NCI-H1417 treated with DMSO at 0.1 percent for 48 hours (cell line): ENCODE measurements at regions not wholly inside any gene's neighbourhood (a gene's known extent, or its start where the extent isn't known, plus 50 kb on each side); places are given as distances from the start of the nearest gene placed in this dataset.
"Not testable (repeated sequence)": the region's sequence is repeated elsewhere in the genome, so short reads cannot be mapped to it uniquely, and the experiment has no call there.

Experiments used
- DNase-seq: peaks from one replicate; lab custom pipeline; 2025; lab: John Stamatoyannopoulos, UW

- DNase-seq: no peak
These were observed 51.9 kb upstream of the PTPRJ start for GRCh38 chr11:47928426-47928825.

GRCh38 chr11:47924184-47924691 is 56.1 kb upstream of the PTPRJ start:
- DNase-seq: no peak

- no peak for DNase-seq
These were observed 56.7 kb upstream of the PTPRJ start for GRCh38 chr11:47923667-47924066.

- DNase-seq: not testable (repeated sequence)
These were observed 59.2 kb upstream of the PTPRJ start for GRCh38 chr11:47921080-47921555.

- no peak for DNase-seq
These were observed 61.4 kb upstream of the PTPRJ start for GRCh38 chr11:47918882-47919495.

- no peak for DNase-seq
These were observed 62.0 kb upstream of the PTPRJ start for GRCh38 chr11:47918370-47918690.

GRCh38 chr11:47917599-47918369 is 62.6 kb upstream of the PTPRJ start:
- peak; percentile 24 for DNase-seq

- no peak for DNase-seq
These were observed 64.0 kb upstream of the PTPRJ start for GRCh38 chr11:47916361-47916841.

GRCh38 chr11:47915783-47916182 is 64.6 kb upstream of the PTPRJ start:
- no peak for DNase-seq

- no peak for DNase-seq
These were observed 65.0 kb upstream of the PTPRJ start for GRCh38 chr11:47915374-47915773.

GRCh38 chr11:47914743-47915142 is 65.6 kb upstream of the PTPRJ start:
- DNase-seq: no peak

GRCh38 chr11:47913529-47914244 is 65.5 kb upstream of the NUP160 start:
- no peak for DNase-seq

- DNase-seq: no peak
These were observed 64.8 kb upstream of the NUP160 start for GRCh38 chr11:47912843-47913437.

GRCh38 chr11:47911149-47911548 is 63.0 kb upstream of the NUP160 start:
- DNase-seq: no peak

- DNase-seq: no peak
These were observed 60.0 kb upstream of the NUP160 start for GRCh38 chr11:47908198-47908597.

GRCh38 chr11:47907499-47907898 is 59.3 kb upstream of the NUP160 start:
- no peak for DNase-seq

- no peak for DNase-seq
These were observed 57.9 kb upstream of the NUP160 start for GRCh38 chr11:47906066-47906465.

GRCh38 chr11:47905358-47906059 is 57.4 kb upstream of the NUP160 start:
- DNase-seq: no peak

- DNase-seq: no peak
These were observed 56.7 kb upstream of the NUP160 start for GRCh38 chr11:47904808-47905207.

GRCh38 chr11:47904048-47904447 is 55.9 kb upstream of the NUP160 start:
- no peak for DNase-seq

GRCh38 chr11:47899801-47900200 is 51.7 kb upstream of the NUP160 start:
- no peak for DNase-seq
